Prostate gland (tissue), 2 donors: ENCODE measurements at regions not wholly inside any gene's neighbourhood (a gene's known extent, or its start where the extent isn't known, plus 50 kb on each side); places are given as distances from the start of the nearest gene placed in this dataset.

Experiments used
- DNase-seq: peaks from one replicate; pipeline ENCODE4 v3.0.0-alpha.2; 2019; ENCODE audit warnings: low spot score
- H3K27ac ChIP-seq, 2 donors: fragments of 200-600 bp; sonication (generic); 2 replicates each; pipeline ENCODE4 v1.5.1; 2017 to 2019
- H3K27me3 ChIP-seq: fragments of 200-600 bp; sonication (generic); replicated peaks from 2 replicates; pipeline ENCODE4 v1.5.1; 2019; ENCODE audit not compliant: insufficient read depth
- H3K36me3 ChIP-seq, 2 donors: fragments of 200-600 bp; sonication (generic); 1 replicate in 1 of 2; 2 replicates in 1 of 2; pipeline versions ENCODE4 v1.5.1 to v1.8.1; 2017 to 2019
- H3K4me1 ChIP-seq: fragments of 200-600 bp; sonication (generic); replicated peaks from 2 replicates; pipeline ENCODE4 v1.5.1; 2019
- H3K4me3 ChIP-seq, 2 donors: fragments of 200-600 bp; sonication (generic); 2 replicates each; pipeline ENCODE4 v1.5.1; 2017 to 2019
- H3K9me3 ChIP-seq: fragments of 200-600 bp; sonication (generic); 2 replicates; pipeline ENCODE4 v1.5.1; 2017
- CTCF ChIP-seq, 4 experiments: fragments of 200-600 bp in 2 of 4; fragments of 450-650 bp in 2 of 4; sonication (generic) in 2 of 4; IDR thresholded peaks; 1 replicate in 3 of 4; 2 replicates in 1 of 4; pipeline ENCODE4 v1.5.1; 2016 to 2019; ENCODE audit warnings: antibody characterized with exemption in 4 of 4, mild to moderate bottlenecking in 2 of 4, moderate library complexity in 2 of 4
- POLR2A ChIP-seq: fragments of 450-650 bp; IDR thresholded peaks from one replicate; pipeline ENCODE4 v1.6.1; 2016; ENCODE audit warnings: antibody characterized with exemption, mild to moderate bottlenecking
- POLR2AphosphoS5 ChIP-seq: sonication (generic); formaldehyde crosslinking; IDR thresholded peaks from one replicate; pipeline ENCODE4 v1.6.1; 2017; ENCODE audit warnings: antibody characterized with exemption
- WGBS: methylation state at CpG from one replicate; pipeline ENCODE4 v1.1.5; 2018; 5-methylcytosine and 5-hydroxymethylcytosine counted together
- intact Hi-C: fragments of 100-400 bp; cut with DNase I; formaldehyde crosslinking; loops from one replicate; pipeline ENCODE4 v1.14.2; 2022

- intact Hi-C loops: no loop called here
- WGBS: 66% methylated on average over 16 of the region's 17 CpGs
- H3K4me1 ChIP-seq: no peaks in the 10 kb centered on the region
- no peak overlapping the region for H3K27ac ChIP-seq
- no peaks in the 10 kb centered on the region for H3K9me3 ChIP-seq
- no peaks in the 10 kb centered on the region for H3K27me3 ChIP-seq
- DNase-seq: no peak
- no peaks in the 10 kb centered on the region for H3K36me3 ChIP-seq
- TF ChIP-seq POLR2A (no peak), POLR2AphosphoS5 (no peak), CTCF (IDR thresholded peaks at IDR 0.05) (no peak)
- H3K4me3 ChIP-seq: no peak overlapping the region
Observed at GRCh38 chr14:105852378-105853088, 326.1 kb downstream of the TMEM121 start.

- 86% methylated on average over 15 of the region's 16 CpGs for WGBS
- TF ChIP-seq POLR2A (no peak), POLR2AphosphoS5 (no peak), CTCF (IDR thresholded peaks at IDR 0.05) (no peak)
- intact Hi-C loops: no loop called here
- Histone ChIP-seq H3K36me3 (no peaks in the 10 kb centered on the region), H3K9me3 (no peaks in the 10 kb centered on the region), H3K4me1 (no peaks in the 10 kb centered on the region), H3K27me3 (no peaks in the 10 kb centered on the region), H3K4me3 (no peak overlapping the region), H3K27ac (no peak overlapping the region)
- DNase-seq: no peak
Observed at GRCh38 chr14:105853089-105853906, 326.9 kb downstream of the TMEM121 start.

- H3K4me1 ChIP-seq: no peaks in the 10 kb centered on the region
- DNase-seq: no peak
Observed at GRCh38 chr14:105853907-105854599, 327.7 kb downstream of the TMEM121 start.

GRCh38 chr14:105854600-105855245, 328.3 kb downstream of the TMEM121 start:
- H3K36me3 ChIP-seq: no peaks in the 10 kb centered on the region
- H3K27ac ChIP-seq: no peak overlapping the region
- H3K27me3 ChIP-seq: no peaks in the 10 kb centered on the region
- TF ChIP-seq CTCF (IDR thresholded peaks at IDR 0.05) (no peak), POLR2A (no peak), POLR2AphosphoS5 (no peak)
- intact Hi-C loops: no loop called here
- WGBS: 90% methylated on average over 25 of the region's 26 CpGs
- no peak overlapping the region for H3K4me3 ChIP-seq
- DNase-seq: no peak
- no peaks in the 10 kb centered on the region for H3K4me1 ChIP-seq
- no peaks in the 10 kb centered on the region for H3K9me3 ChIP-seq

More at GRCh38 chr14:105853907-105854599, 327.7 kb downstream of the TMEM121 start:
- H3K36me3 ChIP-seq: no peaks in the 10 kb centered on the region
- no peaks in the 10 kb centered on the region for H3K27me3 ChIP-seq
- H3K9me3 ChIP-seq: no peaks in the 10 kb centered on the region
- TF ChIP-seq POLR2AphosphoS5: no peak
- TF ChIP-seq CTCF (IDR thresholded peaks at IDR 0.05): no peak
- TF ChIP-seq POLR2A: no peak
- no peak overlapping the region for H3K4me3 ChIP-seq
- 88% methylated on average over 23 of the region's 25 CpGs for WGBS
- intact Hi-C loops: no loop called here
- no peak overlapping the region for H3K27ac ChIP-seq
